T47D (cell line): ENCODE measurements at regions not wholly inside any gene's neighbourhood (a gene's known extent, or its start where the extent isn't known, plus 50 kb on each side); places are given as distances from the start of the nearest gene placed in this dataset.

Source experiments
- DNase-seq, 2 experiments: peaks; one replicate each; pipeline versions ENCODE4 v3.0.0 to v3.0.0-alpha.2; 2011 to 2012; ENCODE audit warnings: low read depth in 1 of 2, low spot score in 1 of 2
- JUND ChIP-seq: IDR thresholded peaks from 2 replicates; pipeline ENCODE4 v1.6.1; 2012; ENCODE audit warnings: low read depth
- in situ Hi-C: cut with HindIII; loops from 2 replicates; pipeline ENCODE4 v1.10.0; 2016; ENCODE audit warnings: low sequenced_read_pairs, low pct_unique_long_range_greater_than_20kb

DNA sequence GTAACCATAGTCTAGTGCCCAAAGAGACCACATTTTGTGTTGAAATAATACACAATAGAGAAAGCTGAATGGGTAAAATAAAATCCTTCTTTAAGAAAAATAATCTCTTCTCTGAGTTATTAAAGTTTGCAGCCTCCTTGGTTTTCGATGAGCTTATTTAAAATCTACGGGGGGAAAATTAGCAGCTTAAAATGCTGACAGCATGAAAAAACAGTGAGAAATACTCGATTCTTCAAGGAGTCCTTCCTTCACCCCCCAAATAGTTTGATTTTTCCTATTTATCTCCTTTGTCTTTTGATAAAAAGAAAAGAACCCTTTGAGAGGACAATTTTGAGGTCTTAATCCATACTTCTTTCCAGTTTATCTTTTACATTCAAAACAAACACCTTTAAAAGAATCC, 394.0 kb upstream of the B3GALT2 start:
- no peak for DNase-seq
- no peak for TF ChIP-seq JUND
- in situ Hi-C loops, result no loop called here

DNA sequence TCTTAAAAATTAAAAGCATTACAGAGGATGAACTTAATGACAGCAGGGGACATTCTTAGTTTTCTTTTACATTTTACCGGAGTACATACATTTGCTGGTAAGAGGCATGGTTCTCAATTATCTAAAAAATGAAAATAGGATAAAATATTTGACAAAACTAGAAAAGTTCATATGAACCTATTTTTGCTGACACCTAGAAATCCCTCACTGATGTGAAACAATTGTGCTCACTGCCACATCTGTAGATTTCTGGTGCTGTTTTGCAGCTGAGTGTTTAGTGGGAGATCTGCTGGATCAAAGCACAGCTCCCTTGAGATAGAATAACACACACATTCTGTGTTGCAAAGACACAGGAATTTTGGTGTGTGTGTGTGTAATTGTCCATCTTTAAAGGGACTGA, 392.9 kb upstream of the B3GALT2 start:
- in situ Hi-C loops, result no loop called here
- no peak for TF ChIP-seq JUND
- no peak for DNase-seq

DNA sequence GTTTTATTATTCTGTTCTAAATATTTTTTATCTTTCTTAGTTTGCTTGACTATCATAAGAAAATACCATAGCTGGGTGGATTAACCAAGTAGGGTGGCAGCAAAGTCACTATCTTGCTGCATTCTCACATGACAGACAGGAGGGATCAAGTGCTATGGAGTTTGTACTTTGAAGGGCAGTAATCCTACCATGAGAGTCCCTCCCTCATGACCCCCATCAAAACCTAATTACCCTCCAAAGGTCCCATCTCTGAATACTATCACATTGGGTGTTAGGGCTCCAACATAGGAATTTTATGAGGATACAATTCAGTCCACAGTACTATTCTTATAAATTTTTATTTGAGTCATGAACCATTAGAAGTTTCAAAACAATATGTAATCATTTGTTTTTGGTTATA, 388.5 kb upstream of the B3GALT2 start:
- DNase-seq, result no peak
- in situ Hi-C loops, result no loop called here
- TF ChIP-seq JUND, result no peak

DNA sequence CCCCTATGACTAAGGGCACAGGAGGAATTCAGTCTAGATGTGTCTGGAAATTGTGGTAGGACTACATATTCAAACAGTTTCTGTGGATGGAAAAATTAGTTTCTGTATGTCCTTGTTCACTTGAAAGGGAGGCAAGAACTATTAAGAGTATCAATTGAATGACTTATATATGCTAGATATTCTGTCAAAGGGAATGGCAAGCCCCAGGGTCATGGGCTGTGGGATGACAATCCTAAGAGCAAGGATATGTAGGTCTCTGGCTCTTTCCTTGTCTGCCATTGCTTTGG, 383.5 kb upstream of the B3GALT2 start:
- DNase-seq, result no peak

DNA sequence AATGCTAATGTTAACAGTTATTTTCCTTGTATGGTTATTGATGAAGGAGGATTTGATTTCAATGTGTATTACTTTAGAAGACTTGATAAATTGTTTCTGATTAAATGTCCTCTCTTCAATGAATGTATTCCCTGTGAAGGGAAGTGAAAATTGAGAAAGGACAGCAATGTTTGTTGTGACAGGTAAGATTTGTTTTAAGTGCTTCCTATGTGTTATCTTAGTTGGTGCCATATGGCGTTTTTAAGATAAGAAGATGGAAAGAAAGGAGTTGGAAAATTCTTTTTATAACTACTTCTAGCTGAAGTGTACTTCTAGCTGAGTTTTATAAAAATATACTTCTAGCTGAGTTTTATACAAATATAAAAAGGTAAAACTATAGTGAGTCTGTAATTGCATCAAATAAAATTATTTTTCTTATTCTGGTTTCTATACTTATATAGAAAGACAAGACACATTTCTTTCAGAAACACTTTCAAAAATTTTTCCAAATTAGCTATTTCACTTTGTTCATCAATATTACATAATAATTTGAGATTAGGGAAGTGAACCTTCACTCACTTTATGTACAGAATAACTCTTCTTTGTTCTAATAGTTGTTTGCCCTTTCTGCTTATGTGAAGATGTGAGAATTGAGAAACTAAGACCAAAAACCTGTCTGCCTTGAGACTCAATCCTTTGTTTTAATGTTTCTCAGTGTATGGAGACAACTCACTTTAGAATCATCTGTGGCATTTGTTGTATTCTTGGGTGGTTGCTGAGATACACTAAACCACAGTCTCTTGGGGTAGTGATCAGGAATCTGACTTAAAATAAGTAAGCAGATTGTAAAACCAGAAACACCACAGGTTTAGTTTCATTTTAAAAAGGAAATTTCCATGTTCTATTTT, 382.9 kb upstream of the B3GALT2 start:
- TF ChIP-seq JUND, result no peak
- in situ Hi-C loops, result no loop called here
- DNase-seq, result no peak

More for the DNA sequence above, 383.5 kb upstream of the B3GALT2 start:
- in situ Hi-C loops, result no loop called here
- TF ChIP-seq JUND, result no peak

DNA sequence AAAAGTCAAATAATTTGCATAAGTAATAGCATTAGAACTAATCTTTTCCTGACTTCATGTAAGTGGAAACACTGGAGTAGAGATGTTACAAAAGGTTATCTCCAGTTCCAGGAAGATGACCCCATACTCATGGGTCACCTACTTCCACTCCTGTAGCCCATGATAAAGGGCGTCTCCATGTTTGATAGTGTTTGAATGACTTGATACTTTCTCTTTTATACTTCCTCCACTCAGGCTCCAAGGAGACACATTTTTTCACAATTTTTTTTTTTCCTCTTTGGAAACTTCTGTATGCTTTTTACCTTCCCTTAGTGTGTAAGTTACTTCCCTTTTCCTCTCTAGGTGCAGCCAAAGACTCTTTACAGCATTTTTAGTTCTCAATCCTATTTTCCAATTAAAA, 382.1 kb upstream of the B3GALT2 start:
- in situ Hi-C loops, result no loop called here
- no peak for TF ChIP-seq JUND
- no peak for DNase-seq

DNA sequence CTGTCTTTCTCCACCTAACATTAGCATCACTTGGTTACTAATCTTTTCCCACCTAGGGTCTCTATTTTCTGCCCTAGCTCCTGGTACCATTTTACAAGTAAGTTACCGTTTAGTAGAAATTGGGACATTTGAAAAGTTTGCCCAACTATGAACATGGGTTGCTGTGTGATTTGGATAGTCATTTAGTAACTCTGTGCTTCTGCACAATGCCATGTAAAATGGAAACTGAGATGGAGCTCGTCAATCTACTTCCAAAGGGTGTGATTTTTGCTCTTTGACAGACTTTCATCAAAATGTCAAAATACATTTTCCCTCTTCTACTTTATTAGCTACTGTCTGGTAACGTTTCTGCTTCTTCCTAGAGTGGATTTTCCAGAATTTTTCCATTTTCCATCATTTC, 381.5 kb upstream of the B3GALT2 start:
- TF ChIP-seq JUND, result no peak
- DNase-seq, result no peak
- in situ Hi-C loops, result no loop called here

DNA sequence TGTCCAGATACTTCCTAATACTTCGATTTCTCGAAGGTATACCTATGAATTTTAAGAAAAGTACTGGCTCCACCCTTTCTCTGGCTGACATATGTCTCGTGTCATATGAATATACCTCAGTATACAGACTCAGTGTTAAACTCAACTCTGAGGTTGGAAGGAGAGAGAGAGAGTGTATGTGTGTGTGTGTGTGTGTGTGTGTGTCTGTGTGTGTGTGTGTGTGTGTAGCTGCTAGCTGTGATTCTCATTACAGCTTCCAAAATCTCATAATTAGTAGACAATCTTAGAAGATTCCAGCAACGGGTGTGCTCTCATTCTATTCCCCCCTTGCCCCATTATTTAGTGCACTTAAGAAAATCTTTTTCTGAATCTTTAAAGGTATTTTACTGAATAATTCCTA, 380.3 kb upstream of the B3GALT2 start:
- no peak for DNase-seq
- in situ Hi-C loops, result no loop called here
- TF ChIP-seq JUND, result no peak

DNA sequence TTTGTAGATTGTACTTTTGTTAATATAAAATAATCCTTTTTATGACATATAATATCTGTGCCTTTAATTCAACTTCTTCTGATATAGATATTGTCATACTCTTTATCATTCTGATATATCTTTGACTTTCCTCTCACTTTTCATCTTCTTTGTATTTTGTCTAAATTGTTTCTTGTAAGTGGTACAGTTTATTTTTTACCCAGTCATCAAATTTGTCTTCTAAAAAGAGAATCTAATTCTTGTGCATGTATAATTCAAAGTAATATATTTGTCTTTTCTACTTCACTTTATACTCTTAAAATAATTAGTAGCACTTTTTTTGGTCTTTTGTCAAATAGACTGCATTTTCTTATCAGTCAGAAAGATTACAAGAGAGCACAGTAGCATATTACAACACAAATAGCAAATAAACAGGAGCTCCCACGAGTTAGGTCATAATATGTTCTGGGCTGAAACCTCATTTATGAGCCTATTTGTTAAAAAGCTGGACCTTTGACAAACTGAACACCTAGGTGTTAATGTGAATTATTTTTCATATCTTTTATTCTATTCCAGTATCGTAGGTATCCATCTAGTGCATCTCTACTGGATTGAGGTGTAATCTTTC, 379.7 kb upstream of the B3GALT2 start:
- TF ChIP-seq JUND, result no peak
- no peak for DNase-seq
- in situ Hi-C loops, result no loop called here

DNA sequence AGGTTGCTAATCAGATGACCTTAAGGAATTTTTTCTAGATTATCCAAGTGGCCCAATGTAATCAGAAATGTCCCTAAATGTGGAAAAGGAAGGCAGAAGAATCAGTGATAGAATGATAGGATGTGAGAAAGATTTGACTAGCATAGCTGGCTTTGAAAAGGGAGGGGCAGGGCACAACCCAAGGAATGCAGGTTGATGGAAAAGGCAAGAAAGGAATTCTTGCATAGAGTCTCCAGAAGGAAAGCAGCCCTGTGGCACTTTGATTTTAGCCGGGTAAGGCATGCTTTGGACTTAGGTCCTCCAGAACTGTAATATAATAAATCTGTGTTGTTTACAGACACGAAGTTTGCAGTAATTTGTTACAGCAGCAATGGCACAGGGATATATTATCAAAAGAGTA, 375.7 kb upstream of the B3GALT2 start:
- in situ Hi-C loops, result no loop called here
- DNase-seq, result no peak
- TF ChIP-seq JUND, result no peak

DNA sequence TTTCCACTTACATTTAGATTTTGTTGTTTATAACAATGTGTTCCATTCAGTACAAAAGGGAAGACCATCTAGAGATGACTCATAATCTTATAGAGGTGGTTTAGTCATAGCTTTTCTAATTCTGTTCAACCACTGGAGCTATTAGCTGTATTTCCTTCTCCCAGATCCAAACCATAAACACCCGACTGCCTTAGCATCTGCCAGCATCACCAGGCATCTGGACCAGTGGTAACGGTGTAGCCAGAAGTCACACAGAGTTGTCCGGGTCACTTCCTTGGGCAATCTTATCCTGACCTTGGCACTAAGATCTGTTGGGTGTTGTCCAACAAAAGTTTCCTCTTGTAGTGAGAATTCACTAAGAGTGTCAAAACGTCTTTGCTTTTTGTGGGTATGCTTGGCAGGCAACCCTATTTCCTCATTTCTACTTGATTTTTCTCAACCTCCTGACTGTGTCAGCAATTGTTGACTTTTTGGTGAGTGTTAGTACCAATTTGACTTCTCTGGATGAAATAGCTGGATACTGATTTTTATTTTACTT, 372.1 kb upstream of the B3GALT2 start:
- DNase-seq, result no peak
- TF ChIP-seq JUND, result no peak
- in situ Hi-C loops, result no loop called here

DNA sequence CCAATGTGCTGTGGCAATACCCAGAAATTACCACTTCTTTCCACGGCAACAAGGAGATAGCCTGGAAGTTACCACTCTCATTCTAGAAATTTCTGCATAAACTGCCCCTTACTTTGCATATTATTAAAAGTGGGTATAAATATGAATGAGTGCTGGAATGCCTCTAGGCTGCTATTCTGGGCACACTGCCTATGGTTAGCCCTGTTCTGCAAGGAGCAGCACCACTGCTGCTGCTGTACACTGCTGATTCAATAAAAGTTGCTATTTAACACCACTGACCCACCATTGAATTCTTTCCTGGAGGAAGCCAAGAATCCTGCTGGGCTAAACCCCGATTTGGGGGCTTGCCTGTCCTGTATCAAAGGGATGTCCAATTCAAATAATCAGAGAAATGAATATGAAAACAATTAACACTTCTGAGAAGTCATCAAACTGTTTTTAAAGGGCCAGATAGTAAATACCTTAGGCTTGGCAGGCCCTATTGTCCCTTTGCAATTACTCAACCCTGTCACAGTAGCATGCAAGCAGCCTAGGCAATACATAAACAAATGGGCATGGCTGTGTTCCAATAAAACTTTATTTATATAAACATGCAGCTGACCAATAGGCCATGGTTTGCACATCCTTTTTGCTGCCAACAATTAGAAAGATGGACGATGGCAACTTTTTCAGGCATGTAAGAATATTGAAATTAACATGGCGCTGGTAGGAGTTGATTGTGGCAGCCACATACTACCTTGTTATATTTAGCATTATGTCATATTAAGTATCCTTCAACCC, 369.4 kb upstream of the B3GALT2 start:
- in situ Hi-C loops, result no loop called here
- peak in 1 of 2 experiments; percentile 25 for DNase-seq
- TF ChIP-seq JUND, result no peak

DNA sequence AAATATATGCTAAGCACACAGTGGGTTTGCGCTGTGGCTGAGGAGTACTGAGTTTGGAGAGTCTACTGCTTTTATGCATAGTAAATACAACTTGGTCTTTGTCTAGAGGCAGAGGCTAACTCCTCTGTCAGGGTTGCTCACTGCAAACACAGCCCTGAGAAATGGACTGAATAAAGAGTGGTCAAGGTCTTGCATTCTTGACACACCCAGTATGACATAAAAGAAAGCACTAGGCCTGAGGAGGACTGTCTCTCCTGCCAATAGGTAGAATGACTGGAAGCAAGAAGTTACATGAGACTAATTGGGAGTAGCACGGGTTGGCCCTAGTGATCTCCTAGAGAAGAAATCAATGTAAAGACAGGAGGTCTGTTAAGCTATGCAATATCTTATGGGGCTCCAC, 367.2 kb upstream of the B3GALT2 start:
- TF ChIP-seq JUND, result no peak
- DNase-seq, result no peak
- in situ Hi-C loops, result no loop called here
